ENCODE measurements at regions not wholly inside any gene's neighbourhood (a gene's known extent, or its start where the extent isn't known, plus 50 kb on each side); places are given as distances from the start of the nearest gene placed in this dataset.

- TF ChIP-seq CTCF (conservative IDR thresholded peaks at IDR 0.05) = no peak
- H3K27me3 Mint-ChIP-seq (ENCODE audit: low read depth) = no peaks in the 10 kb centered on the region
- H3K27ac Mint-ChIP-seq (ENCODE audit: unreplicated experiment) = no peak overlapping the region
- H3K4me3 Mint-ChIP-seq = no peak overlapping the region
- no peaks in the 10 kb centered on the region for H3K36me3 Mint-ChIP-seq (ENCODE audit: low read depth)
- H3K9me3 Mint-ChIP-seq = peaks cover 3% of the 10 kb centered on the region
- no peak for DNase-seq (ENCODE audit: low read depth, low spot score)
- no peaks in the 10 kb centered on the region for H3K4me1 Mint-ChIP-seq
Observed at GRCh38 chr7:17085186-17085585, 203.4 kb upstream of the AGR3 start.

DNA sequence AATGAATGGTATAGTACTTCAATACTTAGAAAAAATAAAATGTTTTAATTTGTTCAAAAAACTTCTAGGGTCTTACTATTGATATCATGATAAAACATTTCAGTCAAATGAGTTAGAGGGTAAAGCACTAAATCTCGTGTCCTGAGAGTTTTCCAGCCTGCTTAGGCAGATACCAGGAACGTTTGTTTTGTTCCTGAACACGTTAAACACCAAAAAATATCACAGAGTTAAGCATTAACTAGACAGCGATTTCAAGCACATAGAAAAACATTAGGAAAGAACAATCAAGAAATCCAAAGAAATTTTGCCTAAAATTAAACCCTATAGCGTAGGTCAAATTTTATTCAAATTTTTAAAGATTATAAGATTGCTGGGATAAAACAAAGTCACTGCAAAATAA is 204.6 kb upstream of the AGR3 start:
- DNase-seq (ENCODE audit: low read depth, low spot score) = no peak
- Mint-ChIP-seq H3K36me3 (ENCODE audit: low read depth) (no peaks in the 10 kb centered on the region), H3K9me3 (peaks cover 3% of the 10 kb centered on the region), H3K4me1 (no peaks in the 10 kb centered on the region), H3K4me3 (no peak overlapping the region), H3K27me3 (ENCODE audit: low read depth) (no peaks in the 10 kb centered on the region), H3K27ac (ENCODE audit: unreplicated experiment) (no peak overlapping the region)
- TF ChIP-seq CTCF (conservative IDR thresholded peaks at IDR 0.05) = no peak

GRCh38 chr7:17090751-17091150 is 207.7 kb upstream of the AHR start:
- Mint-ChIP-seq H3K4me3 (no peak overlapping the region), H3K27me3 (ENCODE audit: low read depth) (no peaks in the 10 kb centered on the region), H3K4me1 (no peaks in the 10 kb centered on the region), H3K9me3 (no peaks in the 10 kb centered on the region), H3K27ac (ENCODE audit: unreplicated experiment) (no peak overlapping the region), H3K36me3 (ENCODE audit: low read depth) (no peaks in the 10 kb centered on the region)
- TF ChIP-seq CTCF (conservative IDR thresholded peaks at IDR 0.05) = no peak
- DNase-seq (ENCODE audit: low read depth, low spot score) = no peak

DNA sequence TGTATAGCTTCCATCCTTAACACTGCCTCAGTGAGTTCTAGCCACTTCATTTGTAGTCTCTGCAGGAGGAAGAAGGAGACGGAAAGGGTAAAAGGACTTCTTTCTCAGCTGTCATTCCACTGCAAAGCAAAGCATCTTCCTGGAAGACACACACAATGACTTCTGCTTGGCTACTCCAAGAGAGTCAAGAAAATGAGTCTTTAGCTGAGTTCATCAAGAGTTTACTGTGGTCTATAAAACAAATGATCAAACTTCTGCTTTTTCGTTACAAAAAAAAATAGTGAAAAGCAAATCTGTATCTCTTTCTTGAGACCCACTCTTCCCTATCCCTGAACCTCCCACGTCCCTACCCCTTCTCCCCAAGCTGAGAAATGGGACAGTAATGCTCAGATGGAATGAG is 205.0 kb upstream of the AHR start:
- no peak for TF ChIP-seq CTCF (conservative IDR thresholded peaks at IDR 0.05)
- Mint-ChIP-seq H3K4me1 (no peaks in the 10 kb centered on the region), H3K27ac (ENCODE audit: unreplicated experiment) (no peak overlapping the region), H3K9me3 (no peaks in the 10 kb centered on the region), H3K4me3 (no peak overlapping the region), H3K27me3 (ENCODE audit: low read depth) (no peaks in the 10 kb centered on the region), H3K36me3 (ENCODE audit: low read depth) (no peaks in the 10 kb centered on the region)
- no peak for DNase-seq (ENCODE audit: low read depth, low spot score)

DNA sequence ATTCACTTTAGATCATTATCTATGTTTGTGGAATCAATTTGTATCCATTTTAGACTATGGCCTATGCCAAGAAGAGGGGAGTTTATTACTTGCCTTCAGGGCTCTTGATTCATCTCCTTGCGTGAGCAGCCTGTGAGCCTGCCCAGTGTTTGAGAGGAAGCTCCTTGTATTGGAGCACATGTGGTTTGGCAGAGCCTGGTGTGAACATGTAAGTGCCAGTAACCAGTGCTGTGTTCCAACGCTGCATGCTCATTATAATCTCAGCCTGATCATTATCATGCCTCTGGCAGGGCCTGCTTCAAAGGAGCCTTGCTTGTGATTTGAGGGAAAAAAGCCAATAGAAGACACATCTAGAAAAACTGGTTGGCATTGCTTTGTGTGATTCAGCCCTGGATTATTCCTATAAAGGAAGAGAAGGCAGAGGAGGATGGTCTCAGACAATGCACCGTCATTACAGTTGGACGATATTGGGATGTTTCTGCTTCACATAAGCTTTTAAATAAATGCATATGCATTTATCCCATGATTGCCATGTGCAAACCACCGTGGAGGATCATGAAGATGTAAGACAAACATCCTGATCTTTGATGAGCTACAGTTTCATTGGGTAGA is 203.4 kb upstream of the AHR start:
- Mint-ChIP-seq H3K27ac (ENCODE audit: unreplicated experiment) (no peak overlapping the region), H3K9me3 (no peaks in the 10 kb centered on the region), H3K27me3 (ENCODE audit: low read depth) (no peaks in the 10 kb centered on the region), H3K4me1 (no peaks in the 10 kb centered on the region), H3K36me3 (ENCODE audit: low read depth) (no peaks in the 10 kb centered on the region), H3K4me3 (no peak overlapping the region)
- TF ChIP-seq CTCF (conservative IDR thresholded peaks at IDR 0.05) = no peak
- DNase-seq (ENCODE audit: low read depth, low spot score) = no peak

- H3K27me3 Mint-ChIP-seq (ENCODE audit: low read depth) = no peaks in the 10 kb centered on the region
- no peak overlapping the region for H3K27ac Mint-ChIP-seq (ENCODE audit: unreplicated experiment)
- no peaks in the 10 kb centered on the region for H3K36me3 Mint-ChIP-seq (ENCODE audit: low read depth)
- H3K9me3 Mint-ChIP-seq = no peaks in the 10 kb centered on the region
- TF ChIP-seq CTCF (conservative IDR thresholded peaks at IDR 0.05) = no peak
- no peak overlapping the region for H3K4me3 Mint-ChIP-seq
- no peaks in the 10 kb centered on the region for H3K4me1 Mint-ChIP-seq
- no peak for DNase-seq (ENCODE audit: low read depth, low spot score)
Observed at GRCh38 chr7:17095931-17096330, 202.5 kb upstream of the AHR start.
